ENCODE measurements at regions not wholly inside any gene's neighbourhood (a gene's known extent, or its start where the extent isn't known, plus 50 kb on each side); places are given as distances from the start of the nearest gene placed in this dataset.

DNA sequence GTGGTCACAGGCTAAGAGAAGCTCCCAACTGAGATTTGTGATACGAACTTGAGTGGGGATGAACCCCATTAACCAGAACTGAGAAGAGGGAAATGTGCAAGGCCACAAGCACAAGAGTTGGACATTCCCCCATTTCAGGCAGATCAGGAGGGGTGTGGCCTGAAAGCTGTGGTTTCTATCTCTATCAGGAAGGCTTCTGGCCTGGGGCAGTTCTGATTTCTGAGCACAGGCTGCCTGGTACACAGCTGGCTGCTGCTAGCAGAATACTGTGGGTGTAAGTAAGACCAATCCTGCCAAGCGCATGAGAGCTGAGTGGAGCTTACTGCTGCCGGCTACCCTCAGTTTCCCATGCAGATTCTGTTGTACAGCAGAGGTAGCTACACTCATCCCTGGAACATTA lies 484.6 kb downstream of the SATB2 start:
- TF ChIP-seq CTCF (conservative IDR thresholded peaks at IDR 0.05; ENCODE audit: low read depth, low read length): no peak

DNA sequence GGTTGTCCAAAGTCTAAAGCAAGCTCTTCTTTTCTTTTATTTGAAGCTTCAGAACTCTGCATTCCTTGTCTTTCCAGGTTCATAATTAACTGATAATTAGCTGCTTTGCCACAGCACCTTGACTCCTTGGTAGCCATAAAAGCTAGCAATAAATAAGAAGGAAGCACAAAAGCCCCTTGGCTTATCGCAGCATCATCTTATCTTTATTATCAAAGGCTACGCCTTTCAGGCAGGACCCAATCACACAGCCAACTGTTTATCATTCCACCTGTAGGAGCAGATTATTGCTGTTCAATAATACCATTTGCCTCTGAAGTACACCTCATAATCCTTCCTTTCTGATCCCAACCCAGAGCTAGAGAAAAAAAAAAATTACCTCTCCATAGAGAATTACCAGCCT lies 489.2 kb downstream of the SATB2 start:
- no peak overlapping the region for H3K4me3 ChIP-seq (ENCODE audit: low read depth, low read length)
- DNase-seq (ENCODE audit: low read depth): no peak
- no peak for TF ChIP-seq CTCF (conservative IDR thresholded peaks at IDR 0.05; ENCODE audit: low read depth, low read length)

More for the DNA sequence above, 484.6 kb downstream of the SATB2 start:
- no peak overlapping the region for H3K4me3 ChIP-seq (ENCODE audit: low read depth, low read length)
- DNase-seq (ENCODE audit: low read depth): no peak

GRCh38 chr2:198966269-198966668 lies 491.5 kb downstream of the SATB2 start:
- TF ChIP-seq CTCF (conservative IDR thresholded peaks at IDR 0.05; ENCODE audit: low read depth, low read length): no peak

DNA sequence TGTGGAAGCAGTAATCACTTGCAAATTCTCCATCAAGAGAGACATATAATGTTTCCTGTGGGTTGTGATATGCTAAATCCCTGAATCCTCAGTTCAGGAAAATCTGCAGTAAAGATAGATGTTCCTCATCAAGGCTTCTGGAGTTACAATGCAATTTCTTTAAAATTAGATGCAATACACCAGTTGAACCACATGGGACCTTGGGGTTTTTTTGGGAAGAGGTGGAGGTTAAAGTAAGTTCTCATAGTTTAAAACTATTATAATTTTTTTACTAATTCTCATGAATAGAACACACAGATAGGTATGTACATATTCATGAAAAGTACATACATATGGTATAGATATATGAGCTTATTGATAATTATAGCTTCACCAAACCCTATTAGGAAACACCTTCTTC lies 496.2 kb downstream of the SATB2 start:
- no peak for DNase-seq (ENCODE audit: low read depth)
- TF ChIP-seq CTCF (conservative IDR thresholded peaks at IDR 0.05; ENCODE audit: low read depth, low read length): no peak
- H3K4me3 ChIP-seq (ENCODE audit: low read depth, low read length): no peak overlapping the region

More at GRCh38 chr2:198966269-198966668, 491.5 kb downstream of the SATB2 start:
- no peak for DNase-seq (ENCODE audit: low read depth)
- no peak overlapping the region for H3K4me3 ChIP-seq (ENCODE audit: low read depth, low read length)

- no peak for TF ChIP-seq CTCF (conservative IDR thresholded peaks at IDR 0.05; ENCODE audit: low read depth, low read length)
- no peak overlapping the region for H3K4me3 ChIP-seq (ENCODE audit: low read depth, low read length)
- no peak for DNase-seq (ENCODE audit: low read depth)
Measured at GRCh38 chr2:198957181-198957580, 500.6 kb downstream of the SATB2 start.

DNA sequence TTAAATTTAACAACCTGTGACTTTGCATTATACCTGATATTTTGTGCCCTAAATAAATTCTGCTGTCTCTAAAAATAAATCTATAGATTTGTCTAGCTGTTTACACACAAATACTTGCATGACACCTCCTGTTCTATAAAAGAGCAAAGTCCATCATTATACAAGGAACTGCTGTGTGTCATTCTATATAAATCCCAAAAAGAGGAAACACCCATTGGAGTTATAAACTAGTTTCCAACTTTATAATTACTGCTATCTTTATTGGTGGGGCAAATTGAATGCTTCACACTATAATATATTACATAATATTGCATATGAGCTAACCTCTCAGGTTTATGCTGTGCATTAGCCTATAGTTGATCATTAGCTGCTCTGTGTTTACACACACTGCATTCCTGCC lies 504.4 kb downstream of the SATB2 start:
- no peak for TF ChIP-seq CTCF (conservative IDR thresholded peaks at IDR 0.05; ENCODE audit: low read depth, low read length)
- DNase-seq (ENCODE audit: low read depth): no peak

GRCh38 chr2:198950803-198951202 lies 506.9 kb downstream of the SATB2 start:
- no peak for TF ChIP-seq CTCF (conservative IDR thresholded peaks at IDR 0.05; ENCODE audit: low read depth, low read length)
- H3K4me3 ChIP-seq (ENCODE audit: low read depth, low read length): no peak overlapping the region
- no peak for DNase-seq (ENCODE audit: low read depth)

More for the DNA sequence above, 504.4 kb downstream of the SATB2 start:
- H3K4me3 ChIP-seq (ENCODE audit: low read depth, low read length): no peak overlapping the region

Data from choroid plexus epithelial cell (primary cell).